SK-N-SH (cell line): ENCODE measurements at regions not wholly inside any gene's neighbourhood (a gene's known extent, or its start where the extent isn't known, plus 50 kb on each side); places are given as distances from the start of the nearest gene placed in this dataset.

Experiments used
- CTCF ChIA-PET: fragments of 300-600, 350-600 bp; formaldehyde crosslinking; extraction: SDS; loops from one replicate; lab custom pipeline; 2021; lab: Yijun Ruan, JAX
- POLR2A ChIA-PET: fragments of 350-600 bp; sonication (Branson Sonifier 250); formaldehyde crosslinking; extraction: SDS; loops from one replicate; lab custom pipeline; 2020; ENCODE audit warnings: antibody characterized with exemption, inconsistent platforms; lab: Yijun Ruan, JAX
- DNase-seq: peaks from one replicate; pipeline ENCODE4 v3.0.0; 2012
- H2AFZ ChIP-seq: fragments of 200-600 bp; sonication (generic); 2 replicates; pipeline ENCODE4 v1.8.1; 2016; ENCODE audit warnings: antibody characterized with exemption, mild to moderate bottlenecking, low read depth
- H3F3A ChIP-seq: fragments of 200-600 bp; sonication (generic); replicated peaks from 2 replicates; pipeline ENCODE3; 2016; ENCODE audit warnings: antibody characterized with exemption, mild to moderate bottlenecking; ENCODE audit not compliant: insufficient read depth
- H3K27ac ChIP-seq, 2 experiments: fragments of 200-500 bp in 1 of 2; fragments of 200-600 bp in 1 of 2; sonication (Bioruptor generic) in 1 of 2; sonication (generic), shearing (Covaris generic) in 1 of 2; 2 replicates each; pipeline versions ENCODE4 v1.5.1 to v1.6.1; 2014 to 2016; ENCODE audit warnings: low read depth in 2 of 2, inconsistent platforms in 1 of 2, low read length in 1 of 2, mild to moderate bottlenecking in 1 of 2, mixed read lengths in 1 of 2
- H3K27me3 ChIP-seq: fragments of 200-600 bp; sonication (generic), shearing (Covaris generic); 2 replicates; pipeline ENCODE4 v1.6.1; 2016; ENCODE audit warnings: mixed run types; ENCODE audit not compliant: insufficient read depth
- H3K36me3 ChIP-seq, 2 experiments: fragments of 200-500 bp in 1 of 2; fragments of 200-600 bp in 1 of 2; sonication (Bioruptor generic) in 1 of 2; sonication (generic) in 1 of 2; replicated peaks in 1 of 2; 2 replicates each; pipeline versions ENCODE3 to v1.5.1; 2014 to 2016; ENCODE audit warnings: low read length in 1 of 2, mild to moderate bottlenecking in 1 of 2; ENCODE audit not compliant: insufficient read depth in 2 of 2, control insufficient read depth in 1 of 2
- H3K4me1 ChIP-seq, 2 experiments: fragments of 200-500 bp in 1 of 2; fragments of 200-600 bp in 1 of 2; sonication (Bioruptor generic) in 1 of 2; sonication (generic), shearing (Covaris generic) in 1 of 2; 2 replicates each; pipeline versions ENCODE4 v1.5.1 to v1.6.1; 2014 to 2016; ENCODE audit warnings: low read depth in 1 of 2, low read length in 1 of 2, mixed run types in 1 of 2; ENCODE audit not compliant: insufficient read depth in 2 of 2, control insufficient read depth in 1 of 2
- H3K4me2 ChIP-seq: fragments of 200-600 bp; sonication (generic), shearing (Covaris generic); 2 replicates; pipeline ENCODE4 v1.6.1; 2017; ENCODE audit warnings: mixed run types
- H3K4me3 ChIP-seq, 2 experiments: fragments of 200-500 bp in 1 of 2; fragments of 200-600 bp in 1 of 2; sonication (Bioruptor generic) in 1 of 2; sonication (generic), shearing (Covaris generic) in 1 of 2; 2 replicates each; pipeline versions ENCODE4 v1.5.1 to v1.8.1; 2014 to 2016; ENCODE audit warnings: low read depth in 2 of 2, inconsistent platforms in 1 of 2, low read length in 1 of 2, mild to moderate bottlenecking in 1 of 2, mixed read lengths in 1 of 2, moderate library complexity in 1 of 2
- H3K79me2 ChIP-seq: fragments of 200-600 bp; sonication (generic); 2 replicates; pipeline ENCODE4 v1.8.1; 2017; ENCODE audit warnings: mild to moderate bottlenecking; ENCODE audit not compliant: insufficient read depth
- H3K9ac ChIP-seq: fragments of 200-600 bp; sonication (generic); 2 replicates; pipeline ENCODE4 v1.6.1; 2017; ENCODE audit warnings: mixed run types
- H3K9me2 ChIP-seq: fragments of 200-600 bp; sonication (generic); 2 replicates; pipeline ENCODE4 v1.6.1; 2017; ENCODE audit warnings: mixed run types
- H3K9me3 ChIP-seq: fragments of 200-600 bp; sonication (generic); 2 replicates; pipeline ENCODE4 v1.6.1; 2017; ENCODE audit warnings: mixed run types, mild to moderate bottlenecking, moderate library complexity
- H4K20me1 ChIP-seq: fragments of 200-600 bp; sonication (generic); 2 replicates; pipeline ENCODE4 v1.6.1; 2017; ENCODE audit warnings: mild to moderate bottlenecking, mixed run types; ENCODE audit not compliant: insufficient read depth
- FOXJ3 ChIP-seq: sonication (generic); formaldehyde crosslinking; IDR thresholded peaks from 2 replicates; pipeline ENCODE4 v1.5.1; 2020; ENCODE audit warnings: mild to moderate bottlenecking, missing genetic modification reagents
- GABPA ChIP-seq: IDR thresholded peaks from 2 replicates; pipeline ENCODE4 v1.4.0; 2012; ENCODE audit warnings: low read depth, mild to moderate bottlenecking
- JUND ChIP-seq: IDR thresholded peaks from 2 replicates; pipeline ENCODE4 v1.4.0; 2012
- NRF1 ChIP-seq: IDR thresholded peaks from 2 replicates; pipeline ENCODE4 v1.6.1; 2012; ENCODE audit warnings: low read depth, mild to moderate bottlenecking, low read length
- REST ChIP-seq: IDR thresholded peaks from 2 replicates; pipeline ENCODE4 v1.6.1; 2012; ENCODE audit warnings: mild to moderate bottlenecking, low read depth, low read length, moderate library complexity
- RXRA ChIP-seq: IDR thresholded peaks from 2 replicates; pipeline ENCODE4 v1.4.0; 2012; ENCODE audit warnings: low read depth, mild to moderate bottlenecking, borderline replicate concordance
- SMC3 ChIP-seq: IDR thresholded peaks from 2 replicates; pipeline ENCODE4 v1.6.1; 2012; ENCODE audit warnings: low read depth, low read length, improper control_type of control experiment
- TAF1 ChIP-seq: IDR thresholded peaks from 2 replicates; pipeline ENCODE4 v1.6.1; 2012; ENCODE audit warnings: low read depth, mild to moderate bottlenecking, low read length, moderate library complexity, borderline replicate concordance
- TCF12 ChIP-seq: IDR thresholded peaks from 2 replicates; pipeline ENCODE4 v1.4.0; 2012
- WGBS: methylation state at CpG from one replicate; pipeline ENCODE4 v1.1.6; 2017; ENCODE audit warnings: low lambda C conversion rate; 5-methylcytosine and 5-hydroxymethylcytosine counted together
- TF ChIP-seq, protein P1 (sequence below): fragments of 200-600 bp; sonication (generic); IDR thresholded peaks from 2 replicates; pipeline ENCODE4 v1.6.1; 2017; ENCODE audit warnings: antibody characterized with exemption, mild to moderate bottlenecking, moderate library complexity

- TF ChIP-seq, protein P1, sequence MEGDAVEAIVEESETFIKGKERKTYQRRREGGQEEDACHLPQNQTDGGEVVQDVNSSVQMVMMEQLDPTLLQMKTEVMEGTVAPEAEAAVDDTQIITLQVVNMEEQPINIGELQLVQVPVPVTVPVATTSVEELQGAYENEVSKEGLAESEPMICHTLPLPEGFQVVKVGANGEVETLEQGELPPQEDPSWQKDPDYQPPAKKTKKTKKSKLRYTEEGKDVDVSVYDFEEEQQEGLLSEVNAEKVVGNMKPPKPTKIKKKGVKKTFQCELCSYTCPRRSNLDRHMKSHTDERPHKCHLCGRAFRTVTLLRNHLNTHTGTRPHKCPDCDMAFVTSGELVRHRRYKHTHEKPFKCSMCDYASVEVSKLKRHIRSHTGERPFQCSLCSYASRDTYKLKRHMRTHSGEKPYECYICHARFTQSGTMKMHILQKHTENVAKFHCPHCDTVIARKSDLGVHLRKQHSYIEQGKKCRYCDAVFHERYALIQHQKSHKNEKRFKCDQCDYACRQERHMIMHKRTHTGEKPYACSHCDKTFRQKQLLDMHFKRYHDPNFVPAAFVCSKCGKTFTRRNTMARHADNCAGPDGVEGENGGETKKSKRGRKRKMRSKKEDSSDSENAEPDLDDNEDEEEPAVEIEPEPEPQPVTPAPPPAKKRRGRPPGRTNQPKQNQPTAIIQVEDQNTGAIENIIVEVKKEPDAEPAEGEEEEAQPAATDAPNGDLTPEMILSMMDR = no peak
- TF ChIP-seq REST (no peak), RXRA (no peak)
- TF ChIP-seq, all 33 proteins: peak for 0
Measured at GRCh38 chr14:71418532-71419245, 511.4 kb downstream of the PCNX1 start (continued).

- Histone ChIP-seq H3K9ac (no peak overlapping the region), H3K36me3 (peaks cover 0 to 22% of the 10 kb centered on the region in 2 experiments), H3K4me2 (no peak overlapping the region), H3K4me1 (peaks cover 0 to 1% of the 10 kb centered on the region in 2 experiments; a peak in 1 of 4 replicates), H4K20me1 (no peaks in the 10 kb centered on the region), H3K79me2 (peaks cover 61% of the 10 kb centered on the region; the same call in 1 of the 2 replicates), H2AFZ (no peak overlapping the region), H3K9me2 (no peaks in the 10 kb centered on the region), H3K27me3 (no peaks in the 10 kb centered on the region), H3F3A (no peaks in the 10 kb centered on the region), H3K9me3 (0 out of 2 replicates have a peak, but pooled peaks cover 16% of the 10 kb centered on the region), H3K27ac (no peak overlapping the region), H3K4me3 (no peak overlapping the region)
- DNase-seq = no peak
- 95% methylated on average over 2 of the region's 2 CpGs for WGBS
- ChIA-PET POLR2A (no interaction called here), CTCF (no interaction called here)
- no peak for TF ChIP-seq JUND
- TF ChIP-seq FOXJ3 (CRISPR knock-in tag) = no peak
- TF ChIP-seq SMC3 = no peak
- no peak for TF ChIP-seq TCF12
- no peak for TF ChIP-seq REST
- TF ChIP-seq NRF1 = no peak
- TF ChIP-seq TAF1 = no peak
- TF ChIP-seq GABPA = no peak
Measured at GRCh38 chr14:71423481-71423880, 508.7 kb upstream of the RGS6 start.
